Fibroblast of skin of back (primary cell): ENCODE measurements at regions not wholly inside any gene's neighbourhood (a gene's known extent, or its start where the extent isn't known, plus 50 kb on each side); places are given as distances from the start of the nearest gene placed in this dataset.

Source experiments
- DNase-seq: peaks from one replicate; pipeline ENCODE4 v3.0.0-alpha.2; 2013

- DNase-seq: no peak
Observed at GRCh38 chr11:119880873-119881272, 151.9 kb upstream of the NECTIN1 start.

- no peak for DNase-seq
Observed at GRCh38 chr11:119880143-119880542, 151.1 kb upstream of the NECTIN1 start.

- no peak for DNase-seq
Observed at GRCh38 chr11:119878990-119879389, 150.0 kb upstream of the NECTIN1 start.

GRCh38 chr11:119876841-119877240, 147.8 kb upstream of the NECTIN1 start:
- DNase-seq: no peak

GRCh38 chr11:119875841-119876600, 147.0 kb upstream of the NECTIN1 start:
- no peak for DNase-seq

GRCh38 chr11:119874660-119875238, 145.7 kb upstream of the NECTIN1 start:
- DNase-seq: no peak

- no peak for DNase-seq
Observed at GRCh38 chr11:119873761-119874421, 144.9 kb upstream of the NECTIN1 start.

- DNase-seq: no peak
Observed at GRCh38 chr11:119872611-119873310, 143.8 kb upstream of the NECTIN1 start.

GRCh38 chr11:119865661-119866156, 136.7 kb upstream of the NECTIN1 start:
- peak; percentile 5 for DNase-seq

GRCh38 chr11:119864836-119865235, 135.8 kb upstream of the NECTIN1 start:
- no peak for DNase-seq

GRCh38 chr11:119863851-119864601, 135.0 kb upstream of the NECTIN1 start:
- DNase-seq: no peak

GRCh38 chr11:119863236-119863635, 134.2 kb upstream of the NECTIN1 start:
- no peak for DNase-seq

GRCh38 chr11:119861160-119861559, 132.2 kb upstream of the NECTIN1 start:
- DNase-seq: no peak

- DNase-seq: no peak
Observed at GRCh38 chr11:119860561-119861094, 131.6 kb upstream of the NECTIN1 start.

GRCh38 chr11:119859684-119860083, 130.7 kb upstream of the NECTIN1 start:
- no peak for DNase-seq

GRCh38 chr11:119858288-119858687, 129.3 kb upstream of the NECTIN1 start:
- no peak for DNase-seq

GRCh38 chr11:119856681-119857485, 127.9 kb upstream of the NECTIN1 start:
- DNase-seq: no peak

GRCh38 chr11:119855066-119855465, 126.1 kb upstream of the NECTIN1 start:
- DNase-seq: no peak

- no peak for DNase-seq
Observed at GRCh38 chr11:119854521-119854920, 125.5 kb upstream of the NECTIN1 start.

- DNase-seq: no peak
Observed at GRCh38 chr11:119853581-119854360, 124.8 kb upstream of the NECTIN1 start.
